Suppressor macrophage treated with lipopolysaccharide for 4 hours (primary cell): ENCODE measurements at regions not wholly inside any gene's neighbourhood (a gene's known extent, or its start where the extent isn't known, plus 50 kb on each side); places are given as distances from the start of the nearest gene placed in this dataset.
"Not testable (repeated sequence)": the region's sequence is repeated elsewhere in the genome, so short reads cannot be mapped to it uniquely, and the experiment has no call there.

Experiments used
- DNase-seq: peaks from one replicate; pipeline ENCODE4 v3.0.0-alpha.2; 2020

DNA sequence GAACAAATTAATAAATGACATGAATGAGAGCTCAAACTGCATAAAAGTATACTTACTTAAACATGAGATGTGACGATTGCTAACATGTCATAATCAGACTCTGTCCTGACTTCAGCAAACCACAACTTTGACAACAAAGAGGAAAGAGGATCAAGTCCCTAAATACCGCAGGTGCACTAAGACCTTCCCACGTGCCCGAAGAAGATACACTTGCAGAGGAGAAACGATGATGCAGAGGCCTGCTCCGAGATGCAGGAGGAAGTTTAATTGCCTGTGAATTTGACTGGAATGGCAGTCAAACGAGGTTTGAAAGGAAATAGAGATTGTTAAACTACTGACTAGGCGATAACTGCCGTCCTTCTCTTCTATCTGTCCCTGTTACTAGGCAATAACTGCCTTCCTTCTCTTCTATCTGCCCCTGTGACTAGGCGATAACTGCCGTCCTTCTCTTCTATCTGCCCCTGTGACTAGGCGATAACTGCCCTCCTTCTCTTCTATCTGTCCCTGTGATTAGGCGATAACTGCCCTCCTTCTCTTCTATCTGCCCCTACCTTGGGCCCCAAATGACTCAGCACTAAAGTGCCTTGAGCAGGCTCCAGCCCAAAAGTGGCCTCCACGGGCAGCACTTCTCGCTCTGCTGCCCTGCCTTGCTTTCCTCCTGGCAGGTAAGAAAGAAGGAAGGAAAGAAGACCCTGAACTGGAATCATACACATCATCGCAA is 2226.0 kb upstream of the DEFB115 start:
- not testable (repeated sequence) for DNase-seq

DNA sequence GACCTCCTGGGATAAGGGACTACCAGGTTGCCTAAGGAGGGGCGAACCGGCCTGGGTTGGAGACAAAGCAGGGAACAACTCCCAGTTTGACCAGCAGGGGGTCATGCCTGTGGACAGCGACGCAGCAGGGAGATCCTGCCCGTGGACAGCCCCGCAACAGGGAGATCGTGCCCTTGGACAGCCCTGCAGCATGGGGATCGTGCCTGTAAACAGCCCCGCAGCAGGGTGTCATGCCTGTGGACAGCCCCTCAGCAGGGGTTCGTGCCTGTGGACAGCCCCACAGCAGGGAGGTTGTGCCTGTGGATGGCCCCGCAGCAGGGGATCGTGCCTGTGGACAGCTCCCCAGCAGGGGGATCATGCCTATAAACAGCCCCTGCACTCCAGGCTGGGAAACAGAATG is 2213.2 kb upstream of the DEFB115 start:
- not testable (repeated sequence) for DNase-seq

DNA sequence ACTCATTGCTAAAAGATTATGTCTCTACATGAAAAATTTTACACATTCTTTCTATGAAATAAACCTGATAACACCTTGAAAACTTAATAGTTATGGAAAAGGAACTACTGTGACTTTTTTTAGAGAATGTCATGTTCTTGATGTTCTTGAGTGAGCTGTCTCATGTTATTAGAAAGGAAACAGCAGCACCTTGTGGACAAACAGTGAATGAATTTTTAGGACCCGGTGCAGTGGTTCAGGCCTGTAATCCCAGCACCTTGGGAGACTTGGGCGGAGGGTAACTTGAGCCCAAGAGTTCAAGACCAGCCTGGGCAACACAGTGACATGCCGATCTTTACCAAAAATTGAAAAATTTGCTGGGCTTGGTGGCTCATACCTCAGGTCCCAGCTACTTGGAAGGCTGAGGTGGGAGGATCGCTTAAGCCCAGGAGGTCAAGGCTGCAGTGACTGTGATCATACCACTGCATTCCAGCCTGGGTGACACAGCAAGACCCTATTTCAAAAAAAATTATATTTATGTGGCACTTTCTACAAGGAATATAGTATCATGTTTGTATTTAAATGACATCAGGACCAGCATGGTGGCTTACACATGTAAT is 2207.4 kb upstream of the DEFB115 start:
- DNase-seq, result peak; percentile 1

DNA sequence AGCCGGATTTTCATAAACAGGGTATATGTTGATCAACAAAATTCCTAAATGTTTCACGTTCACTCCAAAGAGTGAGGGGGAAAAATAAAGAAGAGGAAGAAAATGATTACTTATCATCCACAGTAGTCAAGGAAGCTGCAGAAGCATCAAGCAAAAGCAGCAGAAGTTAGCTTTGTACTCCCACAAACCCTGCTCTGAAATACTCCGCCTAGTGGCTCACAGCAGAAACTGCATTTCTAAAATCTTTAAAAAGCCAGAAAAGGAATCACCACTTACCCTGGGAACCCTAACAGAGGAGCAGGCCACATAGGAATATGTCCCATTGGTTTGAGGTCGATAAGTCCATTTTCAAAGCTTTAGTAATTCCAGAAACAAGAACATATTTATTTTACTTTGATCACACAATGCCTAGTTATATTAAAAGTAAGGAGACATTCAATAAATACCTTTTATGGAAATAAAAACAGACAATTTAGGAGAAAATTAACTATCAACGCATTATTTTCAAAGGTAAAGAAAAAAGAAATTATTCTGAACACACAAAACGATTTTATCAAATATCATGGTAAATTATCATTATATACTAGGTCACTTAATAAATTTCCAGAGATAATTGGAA is 2199.5 kb upstream of the DEFB115 start:
- DNase-seq, result peak; percentile 11

- DNase-seq, result not testable (repeated sequence)
Measured at GRCh38 chr20:29062451-29062850, 2195.0 kb upstream of the DEFB115 start.

DNA sequence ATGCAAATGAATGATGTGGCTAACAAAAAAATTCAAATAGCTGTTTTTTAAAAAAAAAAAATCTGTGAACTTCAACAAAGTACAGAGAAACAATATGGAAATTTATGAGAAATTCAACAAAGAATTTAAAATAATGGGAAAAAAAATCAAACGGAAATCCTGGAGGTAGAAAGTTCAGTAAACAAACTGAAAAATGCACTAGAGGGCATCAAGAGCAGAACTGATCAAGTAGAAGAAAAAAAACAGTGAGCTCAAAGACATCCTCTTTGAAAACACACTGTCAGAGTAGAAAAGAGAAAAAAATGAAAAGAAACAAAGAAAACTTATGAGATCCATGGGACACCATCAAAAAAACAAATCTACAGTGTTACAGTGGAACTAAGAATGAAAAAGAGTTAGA is 2191.1 kb upstream of the DEFB115 start:
- not testable (repeated sequence) for DNase-seq

- DNase-seq, result not testable (repeated sequence)
Measured at GRCh38 chr20:29073640-29074039, 2183.8 kb upstream of the DEFB115 start.

DNA sequence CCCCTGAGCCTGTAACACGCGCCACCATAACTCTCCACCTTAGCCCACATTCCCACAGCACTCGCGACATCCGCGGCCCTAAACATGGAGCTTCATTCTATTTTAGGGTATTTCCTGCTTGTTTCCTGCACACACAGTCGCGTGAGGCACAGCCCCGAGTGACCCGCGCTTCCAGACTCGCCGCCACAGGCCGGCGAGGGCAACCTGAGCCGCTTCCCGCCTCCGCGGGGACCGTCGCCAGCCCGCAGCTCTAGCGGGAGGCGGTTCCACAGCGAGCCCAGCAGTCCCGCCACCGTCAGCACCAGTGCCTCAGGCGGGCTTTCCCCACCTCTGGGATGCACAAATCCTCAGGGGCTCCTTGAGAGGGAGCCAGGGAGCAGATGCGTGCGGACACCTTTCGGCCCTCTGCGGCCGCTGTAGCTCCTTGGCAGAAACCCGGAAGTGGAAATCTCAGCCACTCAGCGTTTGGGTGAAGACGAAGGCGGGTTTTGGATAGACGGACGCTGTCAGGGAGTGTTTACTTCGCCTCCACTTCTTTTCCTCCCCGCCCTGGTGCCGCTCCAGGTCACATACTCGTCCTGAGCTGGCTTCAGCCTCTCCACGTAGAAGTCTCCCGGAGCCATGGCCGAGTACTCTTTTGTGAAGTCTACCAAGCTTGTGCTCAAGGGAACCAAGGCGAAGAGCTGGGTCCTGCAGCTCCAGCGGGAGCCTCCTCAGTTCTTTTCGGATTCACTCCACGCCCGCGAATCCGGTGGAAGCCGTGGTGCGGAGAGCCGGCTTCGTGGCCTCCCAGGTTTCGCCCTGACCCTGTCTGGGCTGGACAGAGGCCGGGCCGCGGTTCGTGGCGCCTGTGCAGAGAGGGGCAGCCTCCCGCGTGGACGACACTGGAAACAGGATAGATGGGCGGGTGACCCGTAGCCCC is 2177.4 kb upstream of the DEFB115 start:
- DNase-seq, result peak; percentile 5

GRCh38 chr20:29081712-29082111 is 2175.8 kb upstream of the DEFB115 start:
- not testable (repeated sequence) for DNase-seq

DNA sequence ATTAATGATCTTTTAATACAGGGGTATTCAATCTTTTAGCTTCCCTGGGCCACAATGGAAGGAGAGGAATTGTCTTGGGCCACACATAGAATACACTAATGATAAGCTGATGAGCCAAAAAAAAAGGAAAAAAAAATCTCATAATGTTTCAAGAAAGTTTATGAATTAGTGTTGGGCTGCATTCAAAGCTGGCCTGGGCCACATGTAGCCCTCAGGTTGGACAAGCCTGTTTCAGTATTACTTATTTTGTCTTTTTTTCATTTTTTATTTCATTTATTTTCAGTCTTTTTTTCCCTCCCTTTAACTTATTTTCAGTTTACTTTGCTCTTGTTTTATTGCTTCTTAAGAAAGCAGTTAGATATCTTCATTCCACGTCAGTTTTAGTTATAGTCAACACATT is 2171.8 kb upstream of the DEFB115 start:
- DNase-seq, result no peak

GRCh38 chr20:29086145-29086718 is 2171.2 kb upstream of the DEFB115 start:
- not testable (repeated sequence) for DNase-seq

DNA sequence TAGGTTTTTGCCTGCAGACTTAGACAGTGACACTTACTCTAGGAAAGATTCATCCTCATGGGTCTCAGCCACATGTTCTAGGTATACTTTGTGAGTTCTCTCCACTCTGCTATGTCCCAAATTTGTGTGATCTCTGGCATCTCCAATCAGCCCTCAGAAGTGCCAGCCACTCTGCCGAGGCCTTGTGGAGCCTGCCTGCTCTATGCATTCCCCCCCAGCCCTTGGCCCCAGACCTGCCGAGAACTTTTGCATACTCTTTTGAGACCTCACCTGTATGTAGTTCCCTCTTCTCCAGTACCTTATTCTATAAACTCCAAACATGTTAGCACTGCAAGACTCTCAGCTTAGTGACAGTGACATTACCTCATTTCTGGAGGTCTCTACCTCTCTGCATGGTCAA is 2170.5 kb upstream of the DEFB115 start:
- DNase-seq, result no peak

- not testable (repeated sequence) for DNase-seq
Measured at GRCh38 chr20:29087887-29088286, 2169.6 kb upstream of the DEFB115 start.

GRCh38 chr20:29088472-29088871 is 2169.0 kb upstream of the DEFB115 start:
- not testable (repeated sequence) for DNase-seq

DNA sequence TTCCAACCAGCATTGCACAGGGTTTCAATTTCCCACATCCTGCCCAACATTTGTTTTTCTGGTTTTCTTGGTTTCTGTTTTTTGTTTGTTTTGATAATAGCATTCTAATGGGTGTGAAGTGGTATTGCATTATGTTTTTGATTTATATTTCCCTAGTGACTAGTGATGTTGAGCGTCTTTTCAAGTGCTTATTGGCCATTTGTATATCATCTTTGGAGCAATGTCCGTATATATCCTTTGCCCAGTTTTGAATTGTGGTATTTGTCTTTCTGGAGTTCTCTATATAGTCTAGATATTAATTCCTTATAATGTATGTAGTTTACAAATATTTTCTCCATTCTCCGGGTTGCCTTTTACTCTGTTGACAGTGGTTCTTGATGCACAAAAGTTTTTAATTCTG is 2168.1 kb upstream of the DEFB115 start:
- DNase-seq, result not testable (repeated sequence)

DNA sequence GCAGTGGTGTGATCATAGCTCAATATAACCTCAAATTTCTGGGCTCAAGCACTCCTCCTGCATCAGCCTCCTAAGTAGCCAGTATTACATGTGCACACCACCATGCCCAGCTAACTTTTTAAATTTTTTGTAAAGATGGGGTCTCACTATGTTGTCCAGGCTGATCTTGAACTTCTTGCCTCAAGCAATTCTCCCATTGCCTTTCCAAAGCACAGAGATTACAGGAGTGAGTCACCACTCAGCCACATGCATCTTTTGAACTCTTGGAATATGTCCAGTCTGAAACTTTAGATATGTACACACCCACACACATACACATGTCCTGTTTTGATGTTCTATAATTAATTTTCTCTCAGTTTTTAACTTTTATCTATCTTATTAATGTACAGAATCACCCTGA is 2163.5 kb upstream of the DEFB115 start:
- not testable (repeated sequence) for DNase-seq

- not testable (repeated sequence) for DNase-seq
Measured at GRCh38 chr20:29096695-29097094, 2160.8 kb upstream of the DEFB115 start.

GRCh38 chr20:29107884-29108283 is 2149.6 kb upstream of the DEFB115 start:
- DNase-seq, result not testable (repeated sequence)

DNA sequence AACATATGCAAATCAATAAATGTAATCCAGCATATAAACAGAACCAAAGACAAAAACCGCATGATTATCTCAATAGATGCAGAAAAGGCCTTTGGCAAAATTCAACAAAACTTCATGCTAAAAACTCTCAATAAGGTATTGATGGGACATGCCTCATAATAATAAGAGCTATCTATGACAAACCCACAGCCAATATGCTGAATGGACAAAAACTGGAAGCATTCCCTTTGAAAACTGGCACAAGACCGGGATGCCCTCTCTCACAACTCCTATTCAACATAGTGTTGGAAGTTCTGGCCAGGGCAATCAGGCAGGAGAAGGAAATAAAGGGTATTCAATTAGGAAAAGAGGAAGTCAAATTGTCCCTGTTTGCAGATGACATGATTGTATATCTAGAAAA is 2148.1 kb upstream of the DEFB115 start:
- DNase-seq, result not testable (repeated sequence)

- DNase-seq, result not testable (repeated sequence)
Measured at GRCh38 chr20:29115097-29115496, 2142.4 kb upstream of the DEFB115 start.

- no peak for DNase-seq
Measured at GRCh38 chr20:29119141-29119540, 2138.3 kb upstream of the DEFB115 start.

- DNase-seq, result not testable (repeated sequence)
Measured at GRCh38 chr20:29119684-29120083, 2137.8 kb upstream of the DEFB115 start.

DNA sequence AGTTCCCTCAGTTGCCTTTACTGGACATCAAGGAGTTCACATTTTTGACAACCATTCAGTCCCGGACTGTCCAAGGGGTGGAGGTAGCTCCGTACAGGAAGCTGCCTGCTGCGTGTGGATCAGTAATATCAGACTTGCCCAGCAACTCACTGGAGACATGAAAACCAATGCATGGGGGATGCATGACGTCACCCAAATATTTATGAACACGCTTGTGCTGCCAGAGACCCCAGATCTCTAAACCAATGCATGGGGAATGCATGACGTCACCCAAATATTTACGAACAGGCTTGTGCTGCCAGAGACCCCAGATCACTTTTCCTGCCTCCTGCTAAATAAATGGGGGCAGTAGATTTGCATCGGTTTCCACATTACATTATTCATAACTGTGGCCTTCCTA is 2137.4 kb upstream of the DEFB115 start:
- not testable (repeated sequence) for DNase-seq
